HUES6 (cell line): ENCODE measurements at regions not wholly inside any gene's neighbourhood (a gene's known extent, or its start where the extent isn't known, plus 50 kb on each side); places are given as distances from the start of the nearest gene placed in this dataset.

Source experiments
- H3K27ac ChIP-seq: 2 replicates; pipeline ENCODE4 v1.7.0; 2013; ENCODE audit warnings: low read depth, mild to moderate bottlenecking, low read length, inconsistent platforms
- H3K27me3 ChIP-seq: 2 replicates; pipeline ENCODE4 v1.6.1; 2013; ENCODE audit warnings: low read length; ENCODE audit not compliant: control insufficient read depth, insufficient read depth
- H3K36me3 ChIP-seq: 2 replicates; pipeline ENCODE4 v1.6.1; 2013; ENCODE audit warnings: low read length; ENCODE audit not compliant: control insufficient read depth, insufficient read depth
- H3K4me1 ChIP-seq: 2 replicates; pipeline ENCODE4 v1.6.1; 2013; ENCODE audit warnings: low read length; ENCODE audit not compliant: control insufficient read depth, insufficient read depth
- H3K4me3 ChIP-seq: 2 replicates; pipeline ENCODE4 v1.5.1; 2013; ENCODE audit warnings: low read depth, low read length
- H3K9ac ChIP-seq: one replicate; pipeline ENCODE4 v1.6.1; 2013; ENCODE audit warnings: mild to moderate bottlenecking, low read length
- H3K9me3 ChIP-seq: 2 replicates; pipeline ENCODE4 v1.6.1; 2013; ENCODE audit warnings: low read depth, low read length; ENCODE audit not compliant: control insufficient read depth, insufficient read depth

- Histone ChIP-seq H3K9ac (no peak overlapping the region), H3K27ac (no peak overlapping the region), H3K4me3 (no peak overlapping the region)
These were observed 223.4 kb upstream of the BTG1 start for GRCh38 chr12:92369056-92369455.

GRCh38 chr12:92365836-92366235, 220.2 kb upstream of the BTG1 start:
- Histone ChIP-seq H3K4me3 (no peak overlapping the region), H3K4me1 (peaks cover 7% of the 10 kb centered on the region), H3K27ac (no peak overlapping the region), H3K36me3 (no peaks in the 10 kb centered on the region), H3K27me3 (no peaks in the 10 kb centered on the region), H3K9ac (no peak overlapping the region), H3K9me3 (no peaks in the 10 kb centered on the region)

More at GRCh38 chr12:92369056-92369455, 223.4 kb upstream of the BTG1 start:
- H3K9me3 ChIP-seq: no peaks in the 10 kb centered on the region
- H3K36me3 ChIP-seq: no peaks in the 10 kb centered on the region
- no peaks in the 10 kb centered on the region for H3K27me3 ChIP-seq
- H3K4me1 ChIP-seq: peaks cover under 1% of the 10 kb centered on the region

- Histone ChIP-seq H3K36me3 (no peaks in the 10 kb centered on the region), H3K4me3 (no peak overlapping the region), H3K9me3 (no peaks in the 10 kb centered on the region), H3K27ac (no peak overlapping the region), H3K4me1 (peaks cover 7% of the 10 kb centered on the region), H3K9ac (no peak overlapping the region), H3K27me3 (no peaks in the 10 kb centered on the region)
These were observed 219.7 kb upstream of the BTG1 start for GRCh38 chr12:92365333-92365732.

GRCh38 chr12:92363295-92364146, 217.9 kb upstream of the BTG1 start:
- no peaks in the 10 kb centered on the region for H3K27me3 ChIP-seq
- H3K9me3 ChIP-seq: no peaks in the 10 kb centered on the region
- no peak overlapping the region for H3K9ac ChIP-seq
- H3K4me3 ChIP-seq: no peak overlapping the region
- peaks cover 7% of the 10 kb centered on the region for H3K4me1 ChIP-seq
- H3K36me3 ChIP-seq: no peaks in the 10 kb centered on the region
- H3K27ac ChIP-seq: no peak overlapping the region

- H3K9ac ChIP-seq: no peak overlapping the region
- no peaks in the 10 kb centered on the region for H3K27me3 ChIP-seq
- no peak overlapping the region for H3K4me3 ChIP-seq
- no peak overlapping the region for H3K27ac ChIP-seq
- H3K9me3 ChIP-seq: no peaks in the 10 kb centered on the region
- H3K36me3 ChIP-seq: no peaks in the 10 kb centered on the region
- H3K4me1 ChIP-seq: peaks cover 7% of the 10 kb centered on the region
These were observed 217.1 kb upstream of the BTG1 start for GRCh38 chr12:92362785-92363184.

GRCh38 chr12:92362126-92362525, 216.5 kb upstream of the BTG1 start:
- Histone ChIP-seq H3K4me3 (no peak overlapping the region), H3K9me3 (no peaks in the 10 kb centered on the region), H3K4me1 (peaks cover 7% of the 10 kb centered on the region), H3K27me3 (no peaks in the 10 kb centered on the region), H3K27ac (no peak overlapping the region), H3K9ac (no peak overlapping the region), H3K36me3 (no peaks in the 10 kb centered on the region)

GRCh38 chr12:92360543-92360942, 214.9 kb upstream of the BTG1 start:
- H3K27me3 ChIP-seq: no peaks in the 10 kb centered on the region
- H3K4me1 ChIP-seq: peaks cover 7% of the 10 kb centered on the region
- H3K4me3 ChIP-seq: no peak overlapping the region
- H3K9ac ChIP-seq: no peak overlapping the region
- H3K36me3 ChIP-seq: no peaks in the 10 kb centered on the region
- no peaks in the 10 kb centered on the region for H3K9me3 ChIP-seq
- no peak overlapping the region for H3K27ac ChIP-seq

- Histone ChIP-seq H3K4me1 (peaks cover 7% of the 10 kb centered on the region), H3K4me3 (no peak overlapping the region), H3K27me3 (no peaks in the 10 kb centered on the region), H3K36me3 (no peaks in the 10 kb centered on the region), H3K27ac (no peak overlapping the region), H3K9ac (no peak overlapping the region), H3K9me3 (no peaks in the 10 kb centered on the region)
These were observed 214.0 kb upstream of the BTG1 start for GRCh38 chr12:92359581-92360209.

- Histone ChIP-seq H3K4me1 (no peaks in the 10 kb centered on the region), H3K4me3 (no peak overlapping the region), H3K9ac (no peak overlapping the region), H3K36me3 (no peaks in the 10 kb centered on the region), H3K27me3 (no peaks in the 10 kb centered on the region), H3K9me3 (no peaks in the 10 kb centered on the region), H3K27ac (no peak overlapping the region)
These were observed 212.1 kb upstream of the BTG1 start for GRCh38 chr12:92357584-92358261.

- Histone ChIP-seq H3K4me3 (no peak overlapping the region), H3K4me1 (no peaks in the 10 kb centered on the region), H3K27ac (no peak overlapping the region), H3K27me3 (no peaks in the 10 kb centered on the region), H3K36me3 (no peaks in the 10 kb centered on the region), H3K9me3 (no peaks in the 10 kb centered on the region), H3K9ac (no peak overlapping the region)
These were observed 210.8 kb upstream of the BTG1 start for GRCh38 chr12:92356425-92356824.

GRCh38 chr12:92349635-92350034, 204.0 kb upstream of the BTG1 start:
- Histone ChIP-seq H3K36me3 (no peaks in the 10 kb centered on the region), H3K4me1 (no peaks in the 10 kb centered on the region), H3K27ac (no peak overlapping the region), H3K27me3 (no peaks in the 10 kb centered on the region), H3K4me3 (no peak overlapping the region), H3K9ac (no peak overlapping the region), H3K9me3 (peaks cover 9% of the 10 kb centered on the region)
